IPS DF 6.9 (cell line): ENCODE measurements at regions not wholly inside any gene's neighbourhood (a gene's known extent, or its start where the extent isn't known, plus 50 kb on each side); places are given as distances from the start of the nearest gene placed in this dataset.
"Not testable (repeated sequence)": the region's sequence is repeated elsewhere in the genome, so short reads cannot be mapped to it uniquely, and the experiment has no call there.

Source experiments
- DNase-seq: peaks from one replicate; pipeline ENCODE4 v3.0.0-alpha.2; 2013; ENCODE audit warnings: low read depth, low spot score
- H3K27ac ChIP-seq: one replicate; pipeline ENCODE4 v1.5.1; 2013; ENCODE audit warnings: low read length, control low read depth
- H3K27me3 ChIP-seq: 2 replicates; pipeline ENCODE4 v1.6.1; 2013; ENCODE audit warnings: mild to moderate bottlenecking, low read length; ENCODE audit not compliant: control insufficient read depth, insufficient read depth
- H3K36me3 ChIP-seq: 2 replicates; pipeline ENCODE4 v1.6.1; 2013; ENCODE audit warnings: low read length; ENCODE audit not compliant: control insufficient read depth, insufficient read depth
- H3K4me1 ChIP-seq: 2 replicates; pipeline ENCODE4 v1.6.1; 2013; ENCODE audit warnings: low read length; ENCODE audit not compliant: control insufficient read depth, insufficient read depth
- H3K4me3 ChIP-seq: 2 replicates; pipeline ENCODE4 v1.5.1; 2013; ENCODE audit warnings: mild to moderate bottlenecking, low read length
- H3K9me3 ChIP-seq: 2 replicates; pipeline ENCODE4 v1.6.1; 2013; ENCODE audit warnings: low read length, inconsistent platforms; ENCODE audit not compliant: control insufficient read depth, insufficient read depth
- WGBS: extraction: QIAGEN DNeasy Blood & Tissue Kit; methylation state at CpG from one replicate; pipeline ENCODE4 v1.1.7; 2013; ENCODE audit warnings: mixed read lengths, missing lambda C conversion rate; ENCODE audit not compliant: insufficient read length, insufficient coverage; 5-methylcytosine and 5-hydroxymethylcytosine counted together

DNA sequence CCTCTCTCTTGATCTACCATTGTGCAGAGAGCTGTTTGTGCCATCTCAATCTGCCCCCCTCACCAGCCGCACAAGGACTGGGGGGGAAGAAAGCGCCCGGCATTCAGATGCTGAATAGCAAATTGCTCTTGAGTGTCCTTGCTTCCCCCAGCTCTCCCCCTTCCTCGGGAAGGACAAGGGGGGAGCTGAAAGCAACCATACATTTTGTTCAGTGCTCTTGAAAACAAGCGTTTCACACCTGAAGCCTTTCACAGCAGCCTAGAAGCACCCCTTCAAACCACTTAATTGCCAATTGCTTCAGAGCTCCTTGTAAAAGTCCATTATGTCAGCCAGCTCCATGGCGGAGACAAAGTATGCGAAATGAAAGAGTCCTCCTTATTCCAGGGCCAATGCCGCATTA is 540.1 kb downstream of the NR2F2 start:
- no peak overlapping the region for H3K27ac ChIP-seq
- no peaks in the 10 kb centered on the region for H3K9me3 ChIP-seq
- no peaks in the 10 kb centered on the region for H3K36me3 ChIP-seq
- no peaks in the 10 kb centered on the region for H3K27me3 ChIP-seq
- DNase-seq: no peak
- WGBS: no CpG with 5 or more reads among the region's 8 CpGs
- H3K4me1 ChIP-seq: no peaks in the 10 kb centered on the region
- no peak overlapping the region for H3K4me3 ChIP-seq

DNA sequence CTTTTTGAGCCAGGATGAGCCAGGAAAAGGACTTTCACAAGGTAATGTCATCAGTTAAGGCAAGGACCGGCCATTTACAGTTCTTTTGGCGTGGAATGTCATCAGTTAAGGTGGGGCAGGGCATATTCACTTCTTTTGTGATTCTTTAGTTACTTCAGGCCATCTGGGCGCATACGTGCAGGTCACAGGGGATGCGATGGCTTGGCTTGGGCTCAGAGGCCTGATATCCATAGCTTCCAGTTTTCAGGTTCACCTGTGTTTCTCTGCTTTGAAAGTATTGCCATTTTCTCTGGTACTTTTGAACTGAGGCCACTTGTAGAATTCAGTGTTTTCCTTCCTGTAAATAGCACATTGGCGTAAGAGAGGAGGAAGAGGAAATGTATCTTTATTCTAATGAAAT is 546.9 kb downstream of the NR2F2 start:
- not testable (repeated sequence) for DNase-seq, H3K4me3 ChIP-seq, H3K4me1 ChIP-seq, H3K9me3 ChIP-seq, H3K36me3 ChIP-seq, H3K27ac ChIP-seq, H3K27me3 ChIP-seq
- WGBS: no CpG with 5 or more reads among the region's 6 CpGs

DNA sequence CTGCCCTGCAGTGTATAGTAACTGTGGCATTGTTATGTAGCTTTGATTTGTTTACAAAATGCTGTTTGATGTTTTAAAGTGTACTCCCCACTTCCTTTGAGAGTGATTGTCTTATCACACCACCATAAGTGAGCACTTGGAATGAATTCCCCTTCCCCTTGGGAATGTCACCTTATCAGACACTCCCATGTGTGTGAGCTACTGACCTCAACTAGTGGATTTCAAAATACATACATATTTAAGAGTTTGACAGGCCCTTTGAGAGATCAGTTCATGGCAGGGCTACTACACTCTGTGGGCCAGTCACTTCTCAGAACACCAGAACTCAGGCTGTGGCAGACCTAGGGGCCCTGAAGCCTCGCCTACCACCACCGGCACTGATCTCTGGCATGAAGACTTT is 547.6 kb downstream of the NR2F2 start:
- Histone ChIP-seq H3K9me3 (no peaks in the 10 kb centered on the region), H3K36me3 (no peaks in the 10 kb centered on the region), H3K27ac (no peak overlapping the region), H3K27me3 (no peaks in the 10 kb centered on the region), H3K4me3 (no peak overlapping the region), H3K4me1 (peaks cover 1% of the 10 kb centered on the region; the same call in 1 of the 2 replicates)
- no peak for DNase-seq
- no CpG with 5 or more reads among the region's 2 CpGs for WGBS

DNA sequence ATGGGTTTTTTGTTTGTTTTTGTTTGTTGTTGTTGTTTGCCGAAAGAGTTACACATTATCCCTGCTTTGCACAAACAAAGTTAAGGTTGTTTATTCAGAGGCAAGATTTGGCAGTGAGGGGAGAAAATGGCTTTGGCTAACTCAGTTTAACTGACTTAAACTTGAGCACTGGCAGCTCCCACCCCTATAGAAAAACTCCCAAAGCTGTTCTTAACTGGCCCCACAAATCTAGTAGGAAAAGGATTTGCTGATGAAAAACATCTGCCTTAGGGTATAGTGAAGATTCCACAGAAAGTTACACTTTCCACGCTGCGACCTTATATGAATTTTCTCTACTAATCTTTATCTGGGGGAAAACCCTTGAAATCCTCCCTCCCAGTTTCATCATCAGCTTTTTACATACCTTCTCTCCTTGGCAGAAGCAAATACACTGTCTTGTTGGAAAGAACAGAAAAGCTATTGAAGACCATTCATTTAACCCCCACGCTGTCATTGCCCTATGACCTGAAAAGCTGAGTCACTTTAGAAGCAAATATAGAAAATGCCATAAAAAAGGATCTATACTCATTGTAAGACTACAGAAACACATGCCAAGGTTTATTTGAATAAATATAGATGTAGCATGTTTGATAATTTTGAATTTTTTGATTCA is 551.7 kb downstream of the NR2F2 start:
- no CpG with 5 or more reads among the region's 4 CpGs for WGBS
- peaks cover 1% of the 10 kb centered on the region; the same call in 1 of the 2 replicates for H3K4me1 ChIP-seq
- no peak for DNase-seq
- H3K9me3 ChIP-seq: no peaks in the 10 kb centered on the region
- no peak overlapping the region for H3K4me3 ChIP-seq
- no peak overlapping the region for H3K27ac ChIP-seq
- no peaks in the 10 kb centered on the region for H3K36me3 ChIP-seq
- H3K27me3 ChIP-seq: no peaks in the 10 kb centered on the region

DNA sequence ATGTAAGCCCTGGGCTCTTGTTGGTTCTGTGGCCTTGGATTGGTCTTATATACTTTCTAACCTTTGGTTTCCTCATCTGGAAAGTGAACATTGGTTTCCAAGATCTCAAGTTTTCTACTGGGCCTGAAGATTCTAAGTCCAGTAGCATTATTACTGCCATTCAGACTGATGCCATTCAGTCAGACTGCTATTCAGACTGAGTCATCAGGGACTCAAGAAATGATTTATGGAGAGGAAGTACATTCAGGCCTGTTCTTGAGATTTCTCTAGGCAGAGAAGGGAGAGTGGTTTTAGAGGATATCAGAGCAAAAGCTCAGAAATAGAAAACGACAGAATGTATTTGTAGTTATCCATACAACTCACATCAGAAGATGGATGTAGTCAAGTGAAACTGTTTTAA is 557.2 kb downstream of the NR2F2 start:
- H3K9me3 ChIP-seq: no peaks in the 10 kb centered on the region
- no peaks in the 10 kb centered on the region for H3K27me3 ChIP-seq
- no peaks in the 10 kb centered on the region for H3K36me3 ChIP-seq
- DNase-seq: no peak
- H3K27ac ChIP-seq: no peak overlapping the region
- WGBS: no CpG with 5 or more reads among the region's 1 CpG
- no peak overlapping the region for H3K4me3 ChIP-seq
- 0 out of 2 replicates have a peak, but pooled peaks cover 2% of the 10 kb centered on the region for H3K4me1 ChIP-seq

DNA sequence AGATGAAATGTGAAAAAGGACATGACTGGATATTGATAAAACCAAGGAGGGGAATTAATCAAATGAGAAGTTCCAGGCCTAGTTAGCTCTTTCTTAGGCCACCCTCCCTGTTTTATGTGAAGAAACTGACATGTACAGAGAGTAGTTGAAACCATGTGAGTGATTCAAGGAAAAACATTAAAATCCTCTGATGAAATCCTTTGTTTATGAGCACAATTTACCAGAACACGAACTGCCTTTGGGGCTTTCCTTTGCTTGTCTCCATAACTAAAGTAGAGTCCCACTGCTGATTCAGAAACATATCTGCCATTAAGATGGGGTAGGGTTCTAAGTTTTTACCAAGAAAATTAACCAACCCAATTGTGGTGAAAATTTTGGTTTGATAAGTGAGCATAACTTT is 558.3 kb downstream of the NR2F2 start:
- H3K36me3 ChIP-seq: no peaks in the 10 kb centered on the region
- H3K4me1 ChIP-seq: 0 out of 2 replicates have a peak, but pooled peaks cover 2% of the 10 kb centered on the region
- no peak for DNase-seq
- no peak overlapping the region for H3K4me3 ChIP-seq
- H3K9me3 ChIP-seq: no peaks in the 10 kb centered on the region
- no peak overlapping the region for H3K27ac ChIP-seq
- WGBS: no CpG with 5 or more reads among the region's 1 CpG
- H3K27me3 ChIP-seq: no peaks in the 10 kb centered on the region

DNA sequence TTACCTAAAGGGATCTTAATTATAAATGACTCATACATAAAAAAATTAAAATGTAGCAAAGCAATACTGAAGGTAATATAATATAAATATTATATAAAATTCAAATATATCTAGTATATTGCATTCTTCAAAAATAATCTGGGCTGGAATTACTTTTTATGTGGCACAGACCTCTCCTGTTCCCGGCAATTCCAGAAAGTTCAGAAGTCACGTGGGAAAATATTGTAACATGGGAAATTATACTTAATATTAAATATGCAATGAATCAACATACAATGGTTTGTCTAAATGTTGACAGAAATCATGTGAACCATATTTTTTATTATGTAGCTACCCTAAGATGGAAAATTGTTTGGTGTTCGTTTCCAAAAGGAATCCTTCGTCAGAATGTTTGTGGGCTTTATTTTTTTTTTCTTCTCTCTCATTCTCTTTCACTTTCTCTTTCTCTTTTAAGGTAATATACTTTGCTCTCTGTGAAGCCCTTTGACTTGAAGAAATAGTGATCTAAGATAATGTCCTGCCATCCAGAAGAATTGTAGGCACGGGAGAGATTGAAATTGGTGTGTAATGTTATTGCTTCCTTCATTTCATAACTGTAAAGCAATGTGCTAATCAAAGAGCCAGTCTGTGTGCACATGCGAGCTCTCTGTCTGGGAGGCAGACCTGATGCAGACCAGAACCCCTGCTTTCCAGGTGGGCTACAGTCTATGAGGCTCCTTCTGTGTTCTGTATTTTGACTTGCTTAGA is 559.4 kb downstream of the NR2F2 start:
- no peaks in the 10 kb centered on the region for H3K27me3 ChIP-seq
- DNase-seq: no peak
- no peaks in the 10 kb centered on the region for H3K9me3 ChIP-seq
- no peak overlapping the region for H3K27ac ChIP-seq
- WGBS: no CpG with 5 or more reads among the region's 6 CpGs
- H3K36me3 ChIP-seq: no peaks in the 10 kb centered on the region
- no peak overlapping the region for H3K4me3 ChIP-seq
- H3K4me1 ChIP-seq: 0 out of 2 replicates have a peak, but pooled peaks cover 2% of the 10 kb centered on the region

DNA sequence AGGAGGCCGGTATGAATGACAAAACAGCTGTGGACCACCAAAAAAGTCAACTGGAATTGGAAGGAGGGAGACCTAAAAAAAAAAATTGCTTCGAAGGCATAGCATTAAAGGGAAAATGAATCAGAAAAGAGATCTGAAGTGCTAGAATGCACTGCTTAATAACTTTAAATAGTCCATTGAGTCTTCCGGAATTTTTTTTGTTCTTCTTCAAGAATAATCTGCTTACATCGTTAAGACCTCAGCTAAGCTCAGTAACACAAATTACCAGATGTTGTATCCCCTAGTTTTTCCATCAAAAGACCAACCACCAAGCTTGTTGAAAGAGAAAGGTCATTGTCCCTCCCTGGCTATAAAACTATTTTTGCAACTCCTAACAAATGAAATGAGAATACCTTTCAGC is 560.5 kb downstream of the NR2F2 start:
- H3K9me3 ChIP-seq: no peaks in the 10 kb centered on the region
- H3K27ac ChIP-seq: no peak overlapping the region
- DNase-seq: no peak
- 0 out of 2 replicates have a peak, but pooled peaks cover 2% of the 10 kb centered on the region for H3K4me1 ChIP-seq
- WGBS: no CpG with 5 or more reads among the region's 4 CpGs
- no peaks in the 10 kb centered on the region for H3K36me3 ChIP-seq
- no peak overlapping the region for H3K4me3 ChIP-seq
- H3K27me3 ChIP-seq: no peaks in the 10 kb centered on the region

DNA sequence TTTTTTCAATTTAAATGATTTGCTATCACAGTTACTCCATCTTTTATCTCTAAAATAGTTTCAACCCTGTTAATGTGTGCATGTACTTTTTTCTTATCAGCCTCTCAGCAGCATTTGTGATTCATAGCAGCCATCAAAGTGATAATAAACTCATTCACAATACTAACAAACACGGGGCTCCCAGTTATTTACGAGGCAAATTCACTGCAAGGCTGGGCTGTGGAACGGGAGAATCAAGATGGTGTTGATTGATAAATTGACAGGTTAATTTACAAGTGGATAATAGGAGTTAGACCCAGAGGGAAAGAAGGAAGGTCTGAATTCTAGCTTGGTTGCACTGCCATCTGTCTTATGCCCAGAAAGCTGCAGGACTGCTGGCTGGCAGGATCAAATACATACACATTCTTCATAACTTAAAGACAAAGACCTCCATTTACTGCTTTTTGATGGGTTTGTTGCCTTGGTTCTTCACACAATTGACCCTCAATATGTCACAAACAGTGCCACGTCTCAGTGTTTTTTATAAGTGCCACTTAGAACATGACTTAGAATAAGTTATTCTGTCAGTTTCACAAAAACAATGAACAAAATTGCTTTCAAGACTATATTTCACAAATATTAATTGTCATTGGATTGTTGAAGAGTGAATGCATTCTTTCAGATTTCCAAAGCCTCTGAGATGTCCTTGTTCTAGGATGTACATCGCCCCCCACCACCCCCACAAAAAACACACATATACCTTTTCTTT is 562.8 kb downstream of the NR2F2 start:
- 0 out of 2 replicates have a peak, but pooled peaks cover 2% of the 10 kb centered on the region for H3K4me1 ChIP-seq
- no peak overlapping the region for H3K27ac ChIP-seq
- peak; percentile 13 for DNase-seq
- no peaks in the 10 kb centered on the region for H3K36me3 ChIP-seq
- WGBS: no CpG with 5 or more reads among the region's 5 CpGs
- H3K9me3 ChIP-seq: no peaks in the 10 kb centered on the region
- H3K4me3 ChIP-seq: no peak overlapping the region
- H3K27me3 ChIP-seq: no peaks in the 10 kb centered on the region

DNA sequence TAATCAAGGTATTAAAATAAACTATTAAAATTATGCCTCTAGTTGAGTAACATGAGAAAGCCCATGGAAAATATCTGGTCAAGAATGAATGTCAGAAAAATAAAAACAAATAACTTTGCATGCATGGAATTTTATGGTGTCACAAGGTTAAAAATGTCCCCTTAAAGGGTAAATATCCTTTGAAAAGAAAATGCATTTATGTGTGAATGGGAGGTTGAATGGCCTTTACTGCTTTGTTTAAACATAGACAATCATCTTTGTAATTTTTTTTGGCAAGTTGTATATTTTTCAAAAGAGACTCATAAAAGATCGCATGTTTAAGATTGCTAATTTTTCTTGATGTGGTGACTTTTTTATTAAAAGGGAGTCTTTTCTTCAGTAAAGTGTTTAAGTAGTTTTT is 564.2 kb downstream of the NR2F2 start:
- WGBS: no CpG with 5 or more reads among the region's 1 CpG
- DNase-seq: no peak
- H3K36me3 ChIP-seq: no peaks in the 10 kb centered on the region
- H3K9me3 ChIP-seq: no peaks in the 10 kb centered on the region
- no peak overlapping the region for H3K4me3 ChIP-seq
- no peaks in the 10 kb centered on the region for H3K27me3 ChIP-seq
- no peak overlapping the region for H3K27ac ChIP-seq
- 0 out of 2 replicates have a peak, but pooled peaks cover 2% of the 10 kb centered on the region for H3K4me1 ChIP-seq
